ENCODE measurements at regions not wholly inside any gene's neighbourhood (a gene's known extent, or its start where the extent isn't known, plus 50 kb on each side); places are given as distances from the start of the nearest gene placed in this dataset.
"Not testable (repeated sequence)": the region's sequence is repeated elsewhere in the genome, so short reads cannot be mapped to it uniquely, and the experiment has no call there.

DNA sequence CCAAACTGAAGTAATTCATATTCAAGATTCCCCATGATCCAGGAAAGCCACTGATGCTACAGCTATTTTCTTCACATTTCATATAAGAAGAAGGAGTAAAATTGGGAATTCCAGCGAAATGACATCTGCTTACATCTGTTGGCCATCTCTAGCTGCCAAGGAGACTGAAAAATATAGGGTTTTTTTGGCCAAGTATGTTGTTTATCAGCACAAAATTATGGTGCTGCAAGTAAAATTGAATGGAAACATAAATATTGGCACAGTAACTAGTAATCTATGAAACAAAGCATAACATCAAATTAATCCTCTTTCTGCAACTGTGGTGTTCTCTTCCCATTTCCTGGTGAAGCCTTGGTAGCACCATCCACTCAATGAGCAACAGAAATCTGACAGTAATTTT is 649.5 kb upstream of the ZNF804A start:
- DNase-seq = no peak

DNA sequence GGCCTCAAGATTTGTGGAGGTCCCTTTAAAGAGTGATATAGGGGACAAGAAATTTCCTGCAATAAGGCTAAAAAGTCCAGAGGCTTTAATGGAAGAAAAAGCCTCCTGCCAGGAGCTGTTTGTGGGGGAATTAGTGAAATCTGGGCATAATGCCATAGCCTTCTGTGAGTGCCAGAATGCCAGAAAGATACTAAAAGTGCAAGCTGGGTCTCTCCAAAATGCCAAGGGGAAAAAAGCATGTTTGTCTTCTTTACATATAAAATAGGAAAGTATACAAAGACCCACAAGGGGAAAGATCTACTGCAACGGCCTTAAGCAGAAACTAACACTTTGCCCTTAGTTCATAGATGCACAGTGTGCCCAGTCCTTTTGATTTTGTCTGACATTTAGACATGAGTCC is 647.7 kb upstream of the ZNF804A start:
- DNase-seq = no peak

DNA sequence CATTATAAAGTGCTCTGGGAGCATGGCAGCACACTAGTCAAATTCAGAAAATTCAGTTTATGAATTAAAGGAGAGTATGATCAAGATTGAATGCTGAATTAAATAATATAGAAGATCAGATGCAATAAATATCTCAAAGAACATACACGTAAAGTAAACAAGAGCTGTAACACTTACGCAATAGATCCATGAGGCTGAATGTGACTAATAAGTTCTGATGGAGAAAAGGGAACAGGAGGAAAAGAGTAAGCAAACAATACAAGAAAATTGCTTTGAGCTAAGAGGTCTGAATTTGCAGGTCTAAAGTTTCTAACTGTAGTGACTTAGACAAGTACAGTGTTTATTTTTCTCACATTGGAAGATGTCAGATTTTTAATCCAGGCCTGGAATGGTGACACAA is 646.7 kb upstream of the ZNF804A start:
- no peak for DNase-seq

DNA sequence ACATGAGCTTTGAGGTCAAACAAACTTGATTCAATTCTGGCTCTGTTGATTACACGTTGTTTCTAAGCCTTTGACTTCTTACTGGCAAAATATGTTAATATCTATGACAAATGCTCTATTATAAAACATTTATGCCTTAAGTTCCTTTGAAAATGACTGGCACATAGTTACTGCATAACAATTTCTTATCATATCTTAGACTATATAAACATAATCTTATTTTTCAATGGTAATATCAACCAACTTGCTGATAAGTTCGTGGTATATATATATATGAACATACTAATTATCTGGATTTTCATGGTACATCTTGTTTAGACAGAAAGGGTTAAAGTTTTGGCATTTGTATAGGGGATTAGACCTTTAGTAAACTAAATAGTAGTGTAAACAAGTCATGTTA is 645.6 kb upstream of the ZNF804A start:
- DNase-seq = no peak

DNA sequence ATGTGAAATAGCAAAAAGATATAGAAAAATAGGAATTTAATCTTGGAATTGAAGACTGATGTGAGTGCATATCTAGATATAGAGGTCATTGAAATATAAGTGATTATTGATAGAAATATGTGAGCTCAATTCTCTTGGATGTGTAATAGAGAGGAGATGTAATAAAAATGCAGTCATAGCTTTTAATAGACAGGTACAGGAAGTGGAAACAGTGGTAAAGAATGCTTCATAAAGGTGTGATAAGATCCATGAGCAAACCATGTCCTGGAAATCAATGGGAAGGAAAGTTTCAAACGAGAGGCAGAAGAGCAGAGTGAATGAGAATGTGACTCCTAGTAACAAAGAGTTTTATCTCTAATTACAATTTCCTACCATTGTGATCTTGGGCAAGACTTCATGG is 634.7 kb upstream of the ZNF804A start:
- DNase-seq = no peak

DNA sequence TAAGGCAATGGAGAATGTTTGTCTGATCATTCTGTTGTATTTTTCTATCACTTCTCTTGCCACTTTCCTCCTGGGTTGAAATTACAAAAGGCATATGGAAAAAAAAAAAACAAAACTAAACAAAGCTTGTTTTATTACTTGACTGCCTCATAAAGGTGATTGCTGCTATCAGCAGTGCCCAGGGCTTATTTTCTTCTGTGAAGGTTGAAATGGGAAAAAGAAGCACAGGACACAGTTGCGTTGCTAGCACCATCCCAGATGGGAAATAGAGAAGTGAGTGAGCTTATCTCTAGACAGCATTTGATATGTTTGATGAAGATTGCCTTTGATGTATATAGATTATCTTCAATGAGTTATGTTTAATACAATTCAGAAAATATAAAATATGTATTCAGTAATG is 633.8 kb upstream of the ZNF804A start:
- DNase-seq = no peak

DNA sequence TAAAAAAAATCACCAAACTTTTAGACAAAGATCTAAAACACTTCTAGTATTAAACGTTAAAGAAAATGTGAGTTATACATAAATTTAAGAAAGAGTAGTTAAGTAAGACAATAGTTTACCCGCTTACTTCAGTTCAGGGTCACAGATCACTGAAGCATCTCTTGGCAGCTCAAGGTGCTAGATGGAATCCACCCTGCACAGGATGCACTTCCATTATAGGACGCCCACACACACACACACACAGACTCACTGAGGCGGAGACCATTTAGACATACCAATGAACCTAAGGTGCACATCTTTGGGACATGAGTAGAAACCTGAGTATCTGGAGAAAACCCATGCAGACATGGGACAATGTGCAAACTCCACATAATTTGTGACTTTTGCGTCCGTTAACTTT is 630.6 kb upstream of the ZNF804A start:
- no peak for DNase-seq

DNA sequence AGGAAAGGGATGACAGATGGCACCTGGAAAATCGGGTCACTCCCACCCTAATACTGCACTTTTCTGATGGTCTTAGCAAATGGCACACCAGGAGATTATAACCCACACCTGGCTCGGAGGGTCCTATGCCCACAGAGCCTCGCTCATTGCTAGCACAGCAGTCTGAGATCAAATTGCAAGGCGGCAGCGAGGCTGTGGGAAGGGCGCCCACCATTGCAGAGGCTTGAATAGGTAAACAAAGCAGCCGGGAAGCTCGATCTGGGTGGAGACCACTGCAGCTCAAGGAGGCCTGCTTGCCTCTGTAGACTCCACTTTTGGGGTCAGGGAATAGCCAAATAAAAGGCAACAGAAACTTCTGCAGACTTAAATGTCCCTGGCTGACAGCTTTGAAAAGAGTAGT is 622.7 kb upstream of the ZNF804A start:
- not testable (repeated sequence) for DNase-seq

DNA sequence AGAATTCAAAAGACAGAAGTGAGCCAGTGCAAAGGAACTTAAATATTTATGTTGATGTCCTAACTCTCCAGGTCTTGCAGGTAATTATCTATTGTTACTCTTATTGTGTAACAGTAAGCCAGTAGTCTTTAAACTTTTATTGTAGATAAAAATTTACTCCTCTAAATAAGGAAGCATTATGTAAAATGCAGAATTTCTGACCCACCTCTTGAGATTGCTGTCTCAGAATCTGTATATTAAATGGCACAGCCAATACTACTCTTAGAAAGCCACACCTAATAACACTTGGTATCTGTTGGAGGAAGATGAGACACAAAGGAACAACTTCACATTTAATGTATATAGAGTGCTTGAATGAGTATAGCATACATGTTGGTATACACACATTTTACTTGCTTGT is 613.5 kb upstream of the ZNF804A start:
- DNase-seq = no peak

DNA sequence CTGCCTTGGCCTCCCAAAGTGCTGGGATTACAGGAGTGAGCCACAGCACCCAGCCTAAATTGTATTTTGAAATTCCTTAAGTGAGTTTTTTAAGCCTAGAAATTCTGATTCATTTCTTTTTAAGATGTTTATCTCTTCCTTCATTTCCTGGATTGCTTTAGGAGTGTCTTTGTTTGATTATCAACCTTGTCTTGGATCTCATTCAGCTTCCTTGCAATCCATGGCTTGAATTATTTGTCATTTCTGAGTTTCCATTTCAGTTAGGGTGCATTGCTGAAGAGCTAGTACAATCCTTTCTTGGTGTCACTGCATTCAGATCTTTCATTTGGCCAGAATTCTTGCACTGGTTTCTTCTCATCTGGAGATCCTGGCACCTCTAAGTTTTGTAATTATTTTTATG is 606.4 kb upstream of the ZNF804A start:
- no peak for DNase-seq

DNA sequence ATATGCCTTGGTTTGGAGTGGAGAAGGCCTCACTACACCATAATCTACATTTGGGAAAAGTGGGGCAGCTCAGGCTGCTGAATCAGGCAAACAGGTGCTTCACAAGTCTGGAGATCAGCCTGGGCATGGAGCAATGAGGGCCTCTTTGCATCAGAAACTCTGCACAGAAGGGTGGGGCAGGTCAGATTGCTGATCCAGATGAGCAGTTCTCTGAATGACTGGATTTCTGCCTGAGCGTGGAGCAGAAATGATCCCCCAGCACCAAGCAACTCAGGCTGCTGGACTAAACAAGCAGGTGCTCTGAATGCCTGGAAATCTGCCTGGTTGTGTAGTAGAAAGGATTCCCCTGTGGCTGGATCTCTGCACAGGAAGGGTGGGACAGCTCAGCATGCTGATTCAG is 605.3 kb upstream of the ZNF804A start:
- no peak for DNase-seq

DNA sequence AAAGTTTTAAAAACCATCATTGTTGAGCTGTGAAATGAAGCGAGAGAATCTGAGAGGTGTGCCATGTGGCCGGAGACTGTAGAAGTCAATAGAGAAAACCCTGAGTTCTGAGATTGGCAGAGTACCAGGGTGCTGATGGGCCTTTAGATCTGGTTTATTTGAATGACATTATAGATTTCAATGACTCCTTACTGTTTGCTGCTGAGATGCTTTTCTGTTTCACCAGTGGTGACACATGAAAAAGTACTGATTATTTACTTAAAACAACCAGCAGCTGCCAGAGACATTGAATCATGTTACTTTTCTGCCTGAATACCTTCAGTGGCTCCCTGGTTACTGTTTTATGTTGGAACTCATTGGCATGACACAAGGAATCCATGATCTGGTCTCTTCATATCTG is 602.7 kb upstream of the ZNF804A start:
- DNase-seq = no peak

DNA sequence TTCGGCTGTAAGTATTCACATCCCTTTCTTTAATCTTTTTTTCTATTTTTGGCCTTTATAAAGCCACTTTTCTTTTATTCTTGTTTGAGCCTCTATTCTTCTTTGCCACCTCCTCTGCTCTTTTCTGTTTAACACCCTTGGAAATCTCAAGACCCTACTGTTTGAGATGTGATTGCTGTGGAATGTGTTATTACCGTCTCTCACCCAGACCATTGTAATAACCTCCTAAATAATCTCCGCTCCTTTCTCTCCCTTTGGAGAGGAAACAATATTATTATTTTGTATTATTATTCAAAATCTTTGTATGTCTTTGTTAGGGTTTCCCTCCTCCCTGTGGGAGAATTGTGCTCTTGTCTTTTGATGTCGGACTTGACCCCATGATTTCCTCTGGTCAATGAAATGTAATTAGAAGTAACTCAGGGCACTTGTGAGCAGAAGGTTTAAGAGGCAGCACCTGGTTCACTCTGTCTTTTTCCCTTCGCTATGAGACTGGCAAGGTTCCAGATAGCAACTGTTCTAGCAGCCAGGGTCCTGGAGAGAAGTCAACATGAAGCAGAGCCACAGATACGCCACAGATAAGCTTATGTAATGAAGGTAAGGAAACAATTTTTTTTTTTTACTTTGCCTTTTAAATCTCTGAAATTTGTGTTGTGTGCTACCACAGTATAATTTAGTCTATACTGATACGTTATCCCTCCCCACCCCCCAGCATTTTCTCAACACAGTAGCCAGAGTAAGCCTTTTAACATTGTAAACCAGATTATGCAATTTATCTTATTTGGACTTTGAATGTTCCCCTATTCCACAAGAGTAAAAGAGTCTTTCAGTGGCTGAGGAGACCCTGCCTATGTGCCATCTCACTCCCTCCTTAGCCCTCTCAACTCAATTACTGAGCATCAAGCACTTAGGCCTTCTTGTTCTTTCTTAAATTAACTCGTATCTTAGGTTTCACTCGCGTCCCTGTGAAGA is 601.2 kb upstream of the ZNF804A start:
- no peak for DNase-seq

DNA sequence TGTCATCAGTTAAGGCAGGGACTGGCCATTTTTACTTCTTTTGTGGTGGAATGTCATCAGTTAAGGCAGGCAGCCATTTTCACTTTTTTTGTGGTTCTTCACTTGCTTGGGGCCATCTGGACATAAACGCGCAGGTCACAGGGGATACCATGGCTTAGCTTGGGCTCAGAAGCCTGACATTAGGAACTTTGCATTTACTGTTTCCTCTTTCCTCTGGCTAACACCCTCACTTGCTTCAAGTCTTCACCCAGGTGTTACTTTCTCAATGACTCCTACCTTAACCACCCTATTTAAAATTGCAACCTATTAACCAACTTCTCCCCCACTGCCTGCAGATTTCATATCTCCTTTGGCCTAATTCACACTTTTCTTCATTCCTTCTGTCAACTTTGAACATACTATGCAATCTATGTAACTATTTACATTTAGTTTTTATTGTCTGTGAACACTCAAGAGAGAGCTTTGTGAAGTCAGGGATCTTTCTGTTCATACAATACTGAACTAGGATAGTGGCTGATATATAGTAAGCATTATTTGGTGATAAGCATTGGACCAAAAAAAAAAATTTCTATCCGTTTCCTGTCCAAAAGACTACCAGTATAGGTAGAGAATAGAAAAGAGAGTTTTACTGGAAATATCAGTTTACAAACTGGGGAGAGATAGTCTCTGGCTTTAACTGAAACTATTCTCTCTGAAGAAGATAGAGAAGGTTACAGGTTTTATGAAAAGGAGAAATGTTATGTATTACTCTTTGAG is 600.1 kb upstream of the ZNF804A start:
- DNase-seq = no peak

DNA sequence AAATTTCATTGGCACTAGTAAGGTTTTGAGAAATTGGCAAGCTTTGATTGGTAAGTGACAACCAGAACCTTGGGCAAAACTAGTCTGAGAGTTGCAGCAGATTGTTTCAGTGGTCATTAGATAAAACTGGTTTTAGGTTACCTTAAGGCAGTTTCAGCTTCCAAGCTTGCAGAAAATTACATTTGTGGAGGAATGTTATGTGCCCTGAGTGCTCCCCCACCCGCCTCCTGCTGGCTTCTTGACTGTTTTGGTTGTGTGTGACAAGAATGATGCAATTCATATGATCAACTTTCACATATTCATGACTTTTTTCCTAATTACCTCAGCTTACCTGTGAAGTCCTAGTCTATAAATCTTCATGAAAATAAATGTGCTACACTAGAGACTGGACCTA is 599.5 kb upstream of the ZNF804A start:
- no peak for DNase-seq

DNA sequence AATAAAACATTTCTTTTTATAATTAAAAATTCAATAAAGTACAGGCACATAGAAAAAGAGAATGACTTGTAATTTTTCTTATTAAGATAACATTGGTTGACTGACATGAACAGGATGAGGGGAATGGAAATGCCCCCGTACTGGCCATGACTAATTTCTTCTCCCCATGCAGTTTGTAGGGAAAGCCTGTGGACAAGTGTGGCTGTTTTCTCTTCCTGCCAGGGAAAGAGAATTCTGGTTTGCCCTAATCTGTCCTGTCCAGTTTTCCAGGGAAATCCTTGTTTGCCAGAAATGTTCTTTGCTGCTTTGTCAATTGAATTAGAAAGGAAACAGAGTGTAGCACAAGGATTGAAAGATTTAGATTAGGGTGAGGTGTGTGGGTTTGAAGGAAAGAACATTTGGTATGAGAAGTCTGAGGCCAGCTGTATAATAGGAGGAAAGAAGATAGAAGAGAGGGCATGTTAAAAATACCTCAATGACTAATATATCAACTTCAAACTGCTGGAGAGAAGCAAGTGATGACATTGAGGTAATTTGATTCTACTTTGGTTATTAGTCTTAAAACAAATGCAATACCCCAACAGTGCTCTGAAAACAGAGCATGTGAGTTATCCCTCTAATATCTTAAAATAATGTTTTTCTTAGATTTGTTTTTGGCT is 593.9 kb upstream of the ZNF804A start:
- DNase-seq = no peak

DNA sequence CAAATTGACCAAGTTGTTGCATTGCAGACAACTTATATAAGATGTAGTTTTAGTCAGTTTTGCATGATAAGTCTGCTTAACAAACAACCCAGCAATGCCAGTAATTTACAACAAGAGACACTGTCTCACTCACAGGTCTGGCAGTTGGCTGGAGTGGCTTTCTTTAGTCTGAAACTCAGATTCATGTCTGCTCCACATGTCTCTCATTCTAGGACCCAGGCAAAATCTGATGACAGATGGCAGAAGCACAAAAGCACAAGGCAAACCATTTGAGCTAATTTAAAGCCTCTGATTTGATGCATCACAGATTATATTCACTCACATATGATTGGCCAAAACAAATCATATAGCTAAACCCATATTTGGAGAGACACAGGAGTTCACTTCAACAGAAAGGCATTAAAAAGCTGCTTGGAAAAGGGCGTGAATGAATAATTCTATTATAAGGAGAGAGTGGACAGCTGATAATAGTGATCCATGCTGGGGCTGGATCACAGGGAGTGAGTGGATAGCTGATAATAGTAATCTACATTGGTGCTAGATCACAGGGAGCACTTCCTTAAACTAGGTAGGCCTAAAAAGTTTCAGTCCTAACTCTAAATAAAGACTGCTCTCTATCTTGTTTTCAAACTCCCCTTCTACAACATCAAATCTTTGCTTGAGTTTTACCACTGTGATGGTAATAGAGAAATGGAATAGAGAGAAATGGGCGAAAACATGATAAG is 593.2 kb upstream of the ZNF804A start:
- DNase-seq = no peak

DNA sequence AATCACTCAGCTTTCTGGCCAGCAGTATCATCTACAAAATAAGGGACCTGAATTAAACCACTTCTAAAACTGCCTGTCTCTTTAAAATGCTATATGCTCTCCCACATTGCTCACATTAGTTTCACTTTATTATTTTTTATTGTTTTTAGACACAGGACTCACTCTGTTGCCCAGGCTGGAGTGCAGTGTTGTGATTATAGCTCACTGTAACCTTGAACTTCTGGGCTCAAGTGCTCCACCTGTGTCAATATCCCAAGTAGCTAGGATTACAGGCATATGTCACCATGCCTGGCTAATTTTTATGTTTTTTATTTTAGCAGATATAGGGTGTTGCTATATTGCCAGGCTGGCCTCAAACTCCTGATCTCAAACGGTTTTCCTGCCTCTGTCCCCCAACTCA is 591.3 kb upstream of the ZNF804A start:
- DNase-seq = no peak

DNA sequence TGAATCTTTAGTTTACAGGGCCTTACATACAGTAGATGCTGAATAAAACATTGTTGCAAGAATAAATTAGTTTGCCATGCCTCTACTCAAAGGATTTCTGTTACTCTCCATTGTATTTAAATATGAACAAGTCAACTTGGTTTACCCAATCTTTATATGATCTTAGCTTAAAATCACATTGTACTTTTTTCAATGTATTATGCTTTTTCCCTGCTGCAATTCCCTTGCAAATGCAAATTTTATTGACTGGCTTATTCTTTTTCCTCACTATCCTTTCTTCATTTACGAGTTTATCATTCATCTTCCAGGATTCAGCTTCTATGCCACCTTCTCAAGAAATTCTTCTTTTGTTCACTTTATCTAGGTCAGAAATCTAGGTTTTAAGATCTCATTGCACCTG is 571.4 kb upstream of the ZNF804A start:
- DNase-seq = no peak

DNA sequence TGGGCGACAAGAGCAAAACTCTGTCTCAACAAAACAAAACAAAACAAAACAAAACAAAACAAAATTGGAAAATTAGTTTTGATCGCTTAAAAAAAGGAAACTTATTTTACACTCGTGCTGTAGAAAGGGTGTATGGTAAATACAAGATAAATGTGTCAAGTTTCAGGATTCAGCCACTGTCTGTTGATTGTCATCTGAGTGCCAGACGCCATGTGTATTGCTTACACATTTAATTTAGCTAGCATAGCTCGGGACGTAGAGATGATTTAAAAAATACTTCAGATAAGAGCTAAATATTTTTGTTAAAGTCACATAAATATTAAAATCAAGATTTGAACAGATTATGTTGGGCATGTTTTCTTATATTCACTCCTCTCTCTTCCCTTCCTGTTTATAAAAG is 568.1 kb upstream of the ZNF804A start:
- DNase-seq = no peak

DNA sequence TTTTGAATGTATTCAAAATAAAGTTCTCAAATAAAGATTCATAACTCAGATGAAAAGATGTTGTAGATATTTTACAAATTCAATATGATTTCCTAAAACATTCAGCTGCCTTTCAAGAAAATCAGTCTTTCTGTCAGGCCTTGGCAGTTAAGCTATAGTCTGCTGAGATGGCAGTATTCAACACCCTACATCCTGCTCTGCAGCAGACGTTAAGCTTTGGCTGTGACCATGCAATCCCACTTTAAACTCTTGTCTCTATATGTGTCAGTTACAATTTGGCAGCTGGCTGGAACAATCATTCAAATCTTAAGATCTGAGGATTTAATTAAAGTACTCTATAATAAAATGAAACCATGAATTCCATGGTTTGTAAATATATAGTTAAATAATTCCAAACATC is 567.3 kb upstream of the ZNF804A start:
- DNase-seq = no peak

DNA sequence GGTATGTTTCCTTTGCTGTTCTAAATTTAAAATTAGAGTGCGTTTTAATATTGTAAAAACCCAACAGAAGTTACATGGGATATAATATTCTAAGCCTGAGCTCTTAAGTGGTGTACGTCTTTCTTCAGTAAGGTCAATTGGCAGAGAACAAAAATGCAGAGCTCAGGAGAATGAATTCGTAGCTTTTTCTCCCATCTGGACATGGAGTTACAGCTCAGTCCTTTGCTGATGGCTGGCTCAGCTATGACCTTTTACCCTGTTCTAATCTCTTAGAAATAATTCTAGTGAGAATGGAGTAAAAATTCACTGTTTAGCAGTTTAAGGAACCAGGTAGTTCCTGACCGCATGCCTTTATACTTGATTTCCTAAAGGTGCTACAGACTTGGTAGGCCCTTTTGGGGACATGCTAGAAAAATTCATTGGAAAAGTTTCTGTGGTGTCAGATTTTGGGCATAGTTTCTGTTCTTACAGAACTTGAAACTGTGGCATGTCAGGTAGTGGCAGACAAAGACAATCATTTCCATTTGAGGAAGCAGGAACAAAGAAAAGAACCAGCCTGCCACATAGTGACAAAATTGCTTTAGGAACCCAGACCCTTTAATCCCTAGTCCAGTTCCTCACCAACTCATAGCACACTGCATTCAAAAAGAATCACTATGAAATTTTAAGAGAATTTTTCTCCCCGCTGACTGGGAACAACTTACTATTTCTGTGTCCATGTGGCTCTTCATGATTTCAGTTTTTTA is 566.8 kb upstream of the ZNF804A start:
- DNase-seq = no peak
